ENCODE measurements at regions not wholly inside any gene's neighbourhood (a gene's known extent, or its start where the extent isn't known, plus 50 kb on each side); places are given as distances from the start of the nearest gene placed in this dataset.

DNA sequence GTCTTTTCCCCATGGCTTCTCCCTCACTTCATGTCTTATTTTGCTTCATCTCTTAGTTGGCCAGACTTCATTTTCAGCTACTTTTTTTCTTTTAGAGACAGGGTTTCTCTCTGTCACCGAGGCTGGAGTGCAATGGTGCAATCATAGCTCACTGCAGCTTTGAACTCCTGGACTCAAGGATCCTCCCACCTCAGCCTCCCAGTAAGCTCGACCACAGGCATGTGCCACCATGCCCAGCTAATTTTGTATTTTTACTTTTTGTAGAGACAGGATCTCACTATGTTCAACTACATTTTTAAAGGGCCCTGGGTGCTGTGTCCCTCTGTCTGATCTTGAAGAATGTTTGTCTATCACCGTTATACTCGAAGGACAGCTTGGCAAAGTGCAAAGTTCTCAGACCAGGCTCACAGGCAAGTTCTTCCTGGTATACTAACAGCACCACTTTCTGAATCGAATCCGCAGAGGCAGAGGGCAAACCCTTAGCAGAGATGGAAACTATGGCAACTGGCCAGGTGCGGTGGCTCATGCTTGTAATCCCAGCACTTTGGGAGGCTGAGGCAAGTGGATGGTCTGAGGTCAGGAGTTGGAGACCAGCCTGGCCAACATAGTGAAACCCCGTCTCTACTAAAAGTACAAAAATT, 60.9 kb downstream of the SOWAHC start:
- TF ChIP-seq, protein P1, sequence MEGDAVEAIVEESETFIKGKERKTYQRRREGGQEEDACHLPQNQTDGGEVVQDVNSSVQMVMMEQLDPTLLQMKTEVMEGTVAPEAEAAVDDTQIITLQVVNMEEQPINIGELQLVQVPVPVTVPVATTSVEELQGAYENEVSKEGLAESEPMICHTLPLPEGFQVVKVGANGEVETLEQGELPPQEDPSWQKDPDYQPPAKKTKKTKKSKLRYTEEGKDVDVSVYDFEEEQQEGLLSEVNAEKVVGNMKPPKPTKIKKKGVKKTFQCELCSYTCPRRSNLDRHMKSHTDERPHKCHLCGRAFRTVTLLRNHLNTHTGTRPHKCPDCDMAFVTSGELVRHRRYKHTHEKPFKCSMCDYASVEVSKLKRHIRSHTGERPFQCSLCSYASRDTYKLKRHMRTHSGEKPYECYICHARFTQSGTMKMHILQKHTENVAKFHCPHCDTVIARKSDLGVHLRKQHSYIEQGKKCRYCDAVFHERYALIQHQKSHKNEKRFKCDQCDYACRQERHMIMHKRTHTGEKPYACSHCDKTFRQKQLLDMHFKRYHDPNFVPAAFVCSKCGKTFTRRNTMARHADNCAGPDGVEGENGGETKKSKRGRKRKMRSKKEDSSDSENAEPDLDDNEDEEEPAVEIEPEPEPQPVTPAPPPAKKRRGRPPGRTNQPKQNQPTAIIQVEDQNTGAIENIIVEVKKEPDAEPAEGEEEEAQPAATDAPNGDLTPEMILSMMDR (IDR thresholded peaks at IDR 0.05): no peak
- TF ChIP-seq POLR2A (IDR thresholded peaks at IDR 0.05): no peak
